Activated CD4-positive, CD25-positive, alpha-beta regulatory T cell treated with anti-CD3 and anti-CD28 coated beads, Interleukin-2, amount 50 U/mL, for 16 hours (primary cell): ENCODE measurements at regions not wholly inside any gene's neighbourhood (a gene's known extent, or its start where the extent isn't known, plus 50 kb on each side); places are given as distances from the start of the nearest gene placed in this dataset.

ENCODE experiments used
- DNase-seq: peaks from one replicate; pipeline ENCODE4 v3.0.0-alpha.2; 2020; ENCODE audit warnings: low read depth, low spot score

GRCh38 chr14:22338917-22339715 lies 249.9 kb downstream of the DAD1 start:
- DNase-seq: no peak

GRCh38 chr14:22338381-22338780 lies 250.6 kb downstream of the DAD1 start:
- DNase-seq: no peak

- DNase-seq: no peak
These were observed 251.1 kb downstream of the DAD1 start for GRCh38 chr14:22337938-22338337.

GRCh38 chr14:22337521-22337920 lies 251.5 kb downstream of the DAD1 start:
- no peak for DNase-seq

GRCh38 chr14:22336031-22336430 lies 253.0 kb downstream of the DAD1 start:
- DNase-seq: no peak

- no peak for DNase-seq
These were observed 254.4 kb downstream of the DAD1 start for GRCh38 chr14:22334627-22335026.

GRCh38 chr14:22334275-22334577 lies 254.8 kb downstream of the DAD1 start:
- DNase-seq: no peak

GRCh38 chr14:22333422-22334274 lies 255.4 kb downstream of the DAD1 start:
- DNase-seq: no peak

GRCh38 chr14:22332686-22333421 lies 256.2 kb downstream of the DAD1 start:
- DNase-seq: no peak

- DNase-seq: no peak
These were observed 259.7 kb downstream of the DAD1 start for GRCh38 chr14:22329371-22329770.

- no peak for DNase-seq
These were observed 263.2 kb downstream of the DAD1 start for GRCh38 chr14:22325676-22326400.

- DNase-seq: no peak
These were observed 268.7 kb downstream of the DAD1 start for GRCh38 chr14:22320362-22320750.

GRCh38 chr14:22319526-22320361 lies 269.3 kb downstream of the DAD1 start:
- DNase-seq: no peak

GRCh38 chr14:22318951-22319350 lies 270.1 kb downstream of the DAD1 start:
- DNase-seq: no peak

- DNase-seq: no peak
These were observed 272.6 kb downstream of the DAD1 start for GRCh38 chr14:22316473-22316872.

- no peak for DNase-seq
These were observed 273.7 kb downstream of the DAD1 start for GRCh38 chr14:22315336-22315735.

- DNase-seq: no peak
These were observed 274.7 kb downstream of the DAD1 start for GRCh38 chr14:22314183-22314820.

- DNase-seq: no peak
These were observed 275.7 kb downstream of the DAD1 start for GRCh38 chr14:22313172-22313801.

GRCh38 chr14:22311636-22312035 lies 277.4 kb downstream of the DAD1 start:
- no peak for DNase-seq

- DNase-seq: no peak
These were observed 283.4 kb downstream of the DAD1 start for GRCh38 chr14:22305607-22306006.
